ENCODE measurements at regions not wholly inside any gene's neighbourhood (a gene's known extent, or its start where the extent isn't known, plus 50 kb on each side); places are given as distances from the start of the nearest gene placed in this dataset.

DNA sequence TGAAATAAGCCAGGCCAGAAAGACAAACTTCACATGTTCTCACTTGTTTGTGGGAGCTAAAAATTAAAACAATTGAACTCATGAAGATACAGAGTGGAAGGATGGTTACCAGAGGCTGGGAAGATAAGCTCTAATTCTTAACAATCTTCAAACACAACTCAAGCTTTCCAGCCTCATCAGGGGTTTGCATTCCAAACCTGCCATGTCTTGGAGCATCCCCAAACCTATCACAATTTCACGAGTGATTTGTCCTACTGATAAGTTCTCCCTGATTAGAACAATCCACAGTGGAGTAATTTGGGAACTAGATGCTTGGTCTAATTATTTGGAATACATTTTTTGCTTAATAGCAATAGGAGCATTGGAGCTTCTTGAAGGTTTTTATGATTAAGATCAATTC is 418.5 kb upstream of the PKN2 start:
- H3K36me3 ChIP-seq (ENCODE audit: insufficient read depth, low read length): no peaks in the 10 kb centered on the region
- H3K9me3 ChIP-seq (ENCODE audit: control insufficient read depth in 1 of 2, insufficient read depth in 1 of 2, low read length in 2 of 2): no peaks in the 10 kb centered on the region
- ChIA-PET POLR2A (no interaction called here), CTCF (no interaction called here)
- Mint-ChIP-seq H3K4me1 (ENCODE audit: low read depth) (no peaks in the 10 kb centered on the region), H3K27me3 (peaks cover 12% of the 10 kb centered on the region), H3K4me3 (no peak overlapping the region), H3K27ac (no peak overlapping the region), H3K36me3 (ENCODE audit: low read depth) (no peaks in the 10 kb centered on the region), H3K9me3 (no peaks in the 10 kb centered on the region)
- no peak for ATAC-seq (ENCODE audit: poor library complexity)
- TF ChIP-seq, protein P1, sequence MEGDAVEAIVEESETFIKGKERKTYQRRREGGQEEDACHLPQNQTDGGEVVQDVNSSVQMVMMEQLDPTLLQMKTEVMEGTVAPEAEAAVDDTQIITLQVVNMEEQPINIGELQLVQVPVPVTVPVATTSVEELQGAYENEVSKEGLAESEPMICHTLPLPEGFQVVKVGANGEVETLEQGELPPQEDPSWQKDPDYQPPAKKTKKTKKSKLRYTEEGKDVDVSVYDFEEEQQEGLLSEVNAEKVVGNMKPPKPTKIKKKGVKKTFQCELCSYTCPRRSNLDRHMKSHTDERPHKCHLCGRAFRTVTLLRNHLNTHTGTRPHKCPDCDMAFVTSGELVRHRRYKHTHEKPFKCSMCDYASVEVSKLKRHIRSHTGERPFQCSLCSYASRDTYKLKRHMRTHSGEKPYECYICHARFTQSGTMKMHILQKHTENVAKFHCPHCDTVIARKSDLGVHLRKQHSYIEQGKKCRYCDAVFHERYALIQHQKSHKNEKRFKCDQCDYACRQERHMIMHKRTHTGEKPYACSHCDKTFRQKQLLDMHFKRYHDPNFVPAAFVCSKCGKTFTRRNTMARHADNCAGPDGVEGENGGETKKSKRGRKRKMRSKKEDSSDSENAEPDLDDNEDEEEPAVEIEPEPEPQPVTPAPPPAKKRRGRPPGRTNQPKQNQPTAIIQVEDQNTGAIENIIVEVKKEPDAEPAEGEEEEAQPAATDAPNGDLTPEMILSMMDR (IDR thresholded peaks at IDR 0.05): no peak
- intact Hi-C loops (cut with DNase I, micrococcal nuclease): no loop called here
- H3K4me3 ChIP-seq (ENCODE audit: low read length): no peak overlapping the region
- DNase-seq: no peak
- no peak overlapping the region for H3K27ac ChIP-seq (ENCODE audit: low read depth in 1 of 2, low read length in 2 of 2)
- no peaks in the 10 kb centered on the region for H3K27me3 ChIP-seq (ENCODE audit: control insufficient read depth in 1 of 2, insufficient read depth in 2 of 2, low read length in 2 of 2)
- no peaks in the 10 kb centered on the region for H3K4me1 ChIP-seq (ENCODE audit: insufficient read depth, low read length)

- Histone ChIP-seq H3K4me3 (ENCODE audit: low read length) (no peak overlapping the region), H3K9me3 (ENCODE audit: control insufficient read depth in 1 of 2, insufficient read depth in 1 of 2, low read length in 2 of 2) (no peaks in the 10 kb centered on the region), H3K36me3 (ENCODE audit: insufficient read depth, low read length) (no peaks in the 10 kb centered on the region), H3K27ac (ENCODE audit: low read depth in 1 of 2, low read length in 2 of 2) (no peak overlapping the region), H3K4me1 (ENCODE audit: insufficient read depth, low read length) (no peaks in the 10 kb centered on the region), H3K27me3 (ENCODE audit: control insufficient read depth in 1 of 2, insufficient read depth in 2 of 2, low read length in 2 of 2) (no peaks in the 10 kb centered on the region)
- Mint-ChIP-seq H3K9me3 (no peaks in the 10 kb centered on the region), H3K27ac (no peak overlapping the region), H3K36me3 (ENCODE audit: low read depth) (no peaks in the 10 kb centered on the region), H3K27me3 (peaks cover 12% of the 10 kb centered on the region), H3K4me3 (no peak overlapping the region), H3K4me1 (ENCODE audit: low read depth) (no peaks in the 10 kb centered on the region)
- ATAC-seq (ENCODE audit: poor library complexity): no peak
- ChIA-PET POLR2A (no interaction called here), CTCF (no interaction called here)
- no peak for DNase-seq
- intact Hi-C loops (cut with DNase I, micrococcal nuclease): no loop called here
- TF ChIP-seq, protein P1 (IDR thresholded peaks at IDR 0.05): no peak
These were observed 418.0 kb upstream of the PKN2 start for GRCh38 chr1:88266051-88266450.

DNA sequence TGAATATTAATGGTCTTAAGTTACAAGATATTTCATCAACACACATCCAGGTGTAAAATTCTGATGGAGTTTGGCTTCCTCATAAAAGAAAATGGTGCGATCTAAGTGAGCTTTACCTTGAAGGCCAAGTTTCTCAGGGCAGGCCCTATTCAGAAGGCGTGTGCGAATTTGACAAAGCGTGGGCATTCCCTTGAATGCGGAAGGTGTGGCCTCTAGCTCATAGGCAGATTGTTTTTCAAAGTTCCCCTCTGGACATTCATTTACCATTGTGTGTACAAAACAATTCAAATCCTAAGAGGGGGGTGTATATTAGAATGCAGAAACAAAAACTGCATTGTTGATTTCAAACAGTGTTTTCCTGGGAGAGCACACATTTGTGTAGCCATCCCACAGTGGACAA is 411.9 kb upstream of the PKN2 start:
- intact Hi-C loops (cut with DNase I, micrococcal nuclease): no loop called here
- H3K36me3 Mint-ChIP-seq (ENCODE audit: low read depth): no peaks in the 10 kb centered on the region
- Histone ChIP-seq H3K4me3 (ENCODE audit: low read length) (no peak overlapping the region), H3K9me3 (ENCODE audit: control insufficient read depth in 1 of 2, insufficient read depth in 1 of 2, low read length in 2 of 2) (no peaks in the 10 kb centered on the region), H3K27me3 (ENCODE audit: control insufficient read depth in 1 of 2, insufficient read depth in 2 of 2, low read length in 2 of 2) (no peaks in the 10 kb centered on the region), H3K36me3 (ENCODE audit: insufficient read depth, low read length) (no peaks in the 10 kb centered on the region), H3K27ac (ENCODE audit: low read depth in 1 of 2, low read length in 2 of 2) (no peak overlapping the region), H3K4me1 (ENCODE audit: insufficient read depth, low read length) (no peaks in the 10 kb centered on the region)
- ATAC-seq (ENCODE audit: poor library complexity) (no peak), DNase-seq (no peak)
- peaks cover 8% of the 10 kb centered on the region for H3K27me3 Mint-ChIP-seq
- no peak overlapping the region for H3K27ac Mint-ChIP-seq
- H3K4me3 Mint-ChIP-seq: no peak overlapping the region
- CTCF ChIA-PET: no interaction called here
- H3K9me3 Mint-ChIP-seq: no peaks in the 10 kb centered on the region
- TF ChIP-seq, protein P1 (IDR thresholded peaks at IDR 0.05): no peak
- POLR2A ChIA-PET: no interaction called here
- H3K4me1 Mint-ChIP-seq (ENCODE audit: low read depth): no peaks in the 10 kb centered on the region

All from CD4-positive, alpha-beta T cell (primary cell).